ENCODE measurements at regions not wholly inside any gene's neighbourhood (a gene's known extent, or its start where the extent isn't known, plus 50 kb on each side); places are given as distances from the start of the nearest gene placed in this dataset.

GRCh38 chr11:29293825-29294224, 723.0 kb downstream of the KCNA4 start:
- H3K36me3 Mint-ChIP-seq (ENCODE audit: low read depth): no peaks in the 10 kb centered on the region
- no peak for DNase-seq (ENCODE audit: low read depth, low spot score)
- H3K9me3 Mint-ChIP-seq: no peaks in the 10 kb centered on the region
- peaks cover 10% of the 10 kb centered on the region for H3K4me1 Mint-ChIP-seq
- H3K27ac Mint-ChIP-seq (ENCODE audit: unreplicated experiment): no peak overlapping the region
- TF ChIP-seq, protein P1, sequence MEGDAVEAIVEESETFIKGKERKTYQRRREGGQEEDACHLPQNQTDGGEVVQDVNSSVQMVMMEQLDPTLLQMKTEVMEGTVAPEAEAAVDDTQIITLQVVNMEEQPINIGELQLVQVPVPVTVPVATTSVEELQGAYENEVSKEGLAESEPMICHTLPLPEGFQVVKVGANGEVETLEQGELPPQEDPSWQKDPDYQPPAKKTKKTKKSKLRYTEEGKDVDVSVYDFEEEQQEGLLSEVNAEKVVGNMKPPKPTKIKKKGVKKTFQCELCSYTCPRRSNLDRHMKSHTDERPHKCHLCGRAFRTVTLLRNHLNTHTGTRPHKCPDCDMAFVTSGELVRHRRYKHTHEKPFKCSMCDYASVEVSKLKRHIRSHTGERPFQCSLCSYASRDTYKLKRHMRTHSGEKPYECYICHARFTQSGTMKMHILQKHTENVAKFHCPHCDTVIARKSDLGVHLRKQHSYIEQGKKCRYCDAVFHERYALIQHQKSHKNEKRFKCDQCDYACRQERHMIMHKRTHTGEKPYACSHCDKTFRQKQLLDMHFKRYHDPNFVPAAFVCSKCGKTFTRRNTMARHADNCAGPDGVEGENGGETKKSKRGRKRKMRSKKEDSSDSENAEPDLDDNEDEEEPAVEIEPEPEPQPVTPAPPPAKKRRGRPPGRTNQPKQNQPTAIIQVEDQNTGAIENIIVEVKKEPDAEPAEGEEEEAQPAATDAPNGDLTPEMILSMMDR (conservative IDR thresholded peaks at IDR 0.05): no peak
- H3K27me3 Mint-ChIP-seq (ENCODE audit: low read depth): no peaks in the 10 kb centered on the region
- no peak overlapping the region for H3K4me3 Mint-ChIP-seq

DNA sequence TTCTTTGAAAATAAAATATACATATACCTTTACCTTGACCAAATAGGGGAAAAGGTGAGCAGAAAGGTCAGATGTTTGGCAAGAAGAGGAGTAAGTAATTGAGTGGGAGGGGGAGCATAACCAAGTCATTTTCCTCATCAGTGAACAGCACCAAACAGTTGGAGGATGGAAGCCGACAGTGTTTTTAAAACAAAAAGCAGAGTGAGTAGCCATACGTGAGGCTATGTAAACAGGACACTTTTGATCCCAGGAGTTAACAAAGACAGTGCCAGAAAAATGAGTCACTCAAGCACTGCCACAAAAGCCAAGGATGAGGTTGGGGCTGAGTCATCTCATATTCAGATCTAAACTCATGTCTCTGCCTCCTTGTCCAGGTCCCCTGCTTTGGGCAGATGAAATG, 734.7 kb downstream of the KCNA4 start:
- TF ChIP-seq, protein P1 (conservative IDR thresholded peaks at IDR 0.05): no peak
- Mint-ChIP-seq H3K27ac (ENCODE audit: unreplicated experiment) (no peak overlapping the region), H3K4me1 (no peaks in the 10 kb centered on the region), H3K4me3 (no peak overlapping the region), H3K27me3 (ENCODE audit: low read depth) (no peaks in the 10 kb centered on the region), H3K9me3 (no peaks in the 10 kb centered on the region), H3K36me3 (ENCODE audit: low read depth) (no peaks in the 10 kb centered on the region)
- no peak for DNase-seq (ENCODE audit: low read depth, low spot score)

GRCh38 chr11:29281271-29281777, 735.5 kb downstream of the KCNA4 start:
- TF ChIP-seq, protein P1 (conservative IDR thresholded peaks at IDR 0.05): no peak
- H3K4me3 Mint-ChIP-seq: no peak overlapping the region
- H3K4me1 Mint-ChIP-seq: no peaks in the 10 kb centered on the region
- no peak for DNase-seq (ENCODE audit: low read depth, low spot score)
- H3K27ac Mint-ChIP-seq (ENCODE audit: unreplicated experiment): no peak overlapping the region
- H3K36me3 Mint-ChIP-seq (ENCODE audit: low read depth): no peaks in the 10 kb centered on the region
- H3K9me3 Mint-ChIP-seq: no peaks in the 10 kb centered on the region
- H3K27me3 Mint-ChIP-seq (ENCODE audit: low read depth): no peaks in the 10 kb centered on the region

DNA sequence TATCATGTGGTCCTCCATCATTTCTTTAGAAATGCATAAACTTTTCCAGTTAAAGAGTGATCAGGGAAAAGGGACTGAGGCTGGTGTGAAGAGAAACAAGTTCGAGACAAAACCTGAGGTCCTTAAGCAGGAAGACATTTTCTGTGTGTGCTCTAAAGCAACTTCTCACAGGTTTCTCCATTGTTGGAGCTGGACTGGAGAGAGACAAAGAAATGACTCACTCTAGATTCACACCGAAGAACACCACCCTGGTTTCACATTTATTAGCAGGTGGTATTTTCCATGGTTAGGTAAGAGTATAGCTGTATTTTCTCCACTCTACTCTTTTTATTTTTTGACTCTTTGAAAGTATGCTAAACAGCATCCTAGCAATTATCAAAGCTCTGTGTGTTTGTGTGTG, 736.4 kb downstream of the KCNA4 start:
- TF ChIP-seq, protein P1 (conservative IDR thresholded peaks at IDR 0.05): no peak
- Mint-ChIP-seq H3K27ac (ENCODE audit: unreplicated experiment) (no peak overlapping the region), H3K4me3 (no peak overlapping the region), H3K4me1 (no peaks in the 10 kb centered on the region), H3K36me3 (ENCODE audit: low read depth) (no peaks in the 10 kb centered on the region), H3K27me3 (ENCODE audit: low read depth) (no peaks in the 10 kb centered on the region), H3K9me3 (no peaks in the 10 kb centered on the region)
- DNase-seq (ENCODE audit: low read depth, low spot score): no peak

DNA sequence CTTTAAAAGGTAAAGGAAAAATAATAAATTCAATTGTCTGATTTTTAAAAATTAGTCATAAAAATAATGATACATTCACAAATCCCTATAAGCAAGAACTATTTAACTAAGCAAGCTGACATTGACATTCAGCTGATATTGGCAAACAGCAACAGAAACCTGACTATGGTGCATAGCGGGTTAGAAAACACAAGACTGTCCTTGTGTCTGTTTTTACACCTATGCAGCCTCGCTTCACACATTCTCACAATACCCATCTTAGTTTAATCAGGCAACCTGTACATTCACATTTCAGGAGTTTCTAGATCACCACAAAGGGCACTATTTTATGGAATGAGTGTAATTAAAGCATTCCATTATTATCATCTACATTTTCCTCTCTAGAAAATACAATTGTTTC, 737.1 kb downstream of the KCNA4 start:
- Mint-ChIP-seq H3K4me3 (no peak overlapping the region), H3K9me3 (no peaks in the 10 kb centered on the region), H3K27ac (ENCODE audit: unreplicated experiment) (no peak overlapping the region), H3K4me1 (no peaks in the 10 kb centered on the region), H3K27me3 (ENCODE audit: low read depth) (no peaks in the 10 kb centered on the region), H3K36me3 (ENCODE audit: low read depth) (no peaks in the 10 kb centered on the region)
- TF ChIP-seq, protein P1 (conservative IDR thresholded peaks at IDR 0.05): no peak
- no peak for DNase-seq (ENCODE audit: low read depth, low spot score)
